Fibroblast of lung (primary cell): ENCODE measurements at regions not wholly inside any gene's neighbourhood (a gene's known extent, or its start where the extent isn't known, plus 50 kb on each side); places are given as distances from the start of the nearest gene placed in this dataset.
"Not testable (repeated sequence)": the region's sequence is repeated elsewhere in the genome, so short reads cannot be mapped to it uniquely, and the experiment has no call there.

Experiments used
- DNase-seq, 2 donors: peaks; one replicate each; pipeline versions ENCODE4 v3.0.0 to v3.0.0-alpha.2; 2010; ENCODE audit warnings: low read depth in 2 of 2
- H2AFZ ChIP-seq: 2 replicates; pipeline ENCODE4 v1.5.1; 2012; ENCODE audit warnings: low read length, control low read depth, inconsistent platforms
- H3K27ac ChIP-seq: 2 replicates; pipeline ENCODE4 v1.5.1; 2011; ENCODE audit warnings: low read length, control low read depth; ENCODE audit not compliant: insufficient read depth
- H3K27me3 ChIP-seq: 2 replicates; pipeline ENCODE4 v1.5.1; 2011; ENCODE audit warnings: mild to moderate bottlenecking, low read length; ENCODE audit not compliant: control insufficient read depth, insufficient read depth
- H3K36me3 ChIP-seq: 2 replicates; pipeline ENCODE4 v1.5.1; 2011; ENCODE audit warnings: low read length; ENCODE audit not compliant: control insufficient read depth, insufficient read depth
- H3K4me1 ChIP-seq: 2 replicates; pipeline ENCODE4 v1.5.1; 2011; ENCODE audit warnings: low read length; ENCODE audit not compliant: control insufficient read depth, insufficient read depth; ENCODE audit errors: extremely low read depth
- H3K4me2 ChIP-seq: 2 replicates; pipeline ENCODE4 v1.5.1; 2011; ENCODE audit warnings: low read length, control low read depth; ENCODE audit not compliant: insufficient read depth; ENCODE audit errors: extremely low read depth
- H3K4me3 ChIP-seq, 4 experiments: fragments of 200-600 bp in 1 of 4; sonication (generic) in 1 of 4; replicated peaks in 1 of 4; 2 replicates each; pipeline ENCODE4 v1.5.1; 2011 to 2016; ENCODE audit warnings: low read length in 4 of 4, low read depth in 3 of 4, mild to moderate bottlenecking in 3 of 4, control low read depth in 2 of 4, inconsistent platforms in 1 of 4, mixed read lengths in 1 of 4; ENCODE audit not compliant: insufficient read depth in 1 of 4; ENCODE audit errors: control extremely low read depth in 1 of 4
- H3K79me2 ChIP-seq: 2 replicates; pipeline ENCODE4 v1.5.1; 2012; ENCODE audit warnings: mild to moderate bottlenecking, low read length, inconsistent platforms; ENCODE audit not compliant: control insufficient read depth, insufficient read depth
- H3K9ac ChIP-seq: 2 replicates; pipeline ENCODE4 v1.5.1; 2011; ENCODE audit warnings: mild to moderate bottlenecking, low read length, control low read depth; ENCODE audit not compliant: insufficient read depth
- H3K9me3 ChIP-seq: 2 replicates; pipeline ENCODE4 v1.5.1; 2012; ENCODE audit warnings: low read depth, low read length; ENCODE audit not compliant: control insufficient read depth, insufficient read depth
- H4K20me1 ChIP-seq: 2 replicates; pipeline ENCODE4 v1.5.1; 2011; ENCODE audit warnings: low read length; ENCODE audit not compliant: control insufficient read depth, insufficient read depth; ENCODE audit errors: extremely low read depth
- EZH2 ChIP-seq: IDR thresholded peaks from 2 replicates; pipeline ENCODE4 v1.5.1; 2012; ENCODE audit warnings: low read length, control low read depth, mild to moderate bottlenecking; ENCODE audit errors: missing control alignments
- TF ChIP-seq, protein P1 (sequence below), 2 donors: IDR thresholded peaks in 1 of 2; conservative IDR thresholded peaks in 1 of 2; 1 replicate in 1 of 2; 2 replicates in 1 of 2; pipeline ENCODE4 v1.5.1; 2011 to 2012; ENCODE audit warnings: low read length in 2 of 2, control low read depth in 1 of 2, inconsistent platforms in 1 of 2, low read depth in 1 of 2, mild to moderate bottlenecking in 1 of 2

DNA sequence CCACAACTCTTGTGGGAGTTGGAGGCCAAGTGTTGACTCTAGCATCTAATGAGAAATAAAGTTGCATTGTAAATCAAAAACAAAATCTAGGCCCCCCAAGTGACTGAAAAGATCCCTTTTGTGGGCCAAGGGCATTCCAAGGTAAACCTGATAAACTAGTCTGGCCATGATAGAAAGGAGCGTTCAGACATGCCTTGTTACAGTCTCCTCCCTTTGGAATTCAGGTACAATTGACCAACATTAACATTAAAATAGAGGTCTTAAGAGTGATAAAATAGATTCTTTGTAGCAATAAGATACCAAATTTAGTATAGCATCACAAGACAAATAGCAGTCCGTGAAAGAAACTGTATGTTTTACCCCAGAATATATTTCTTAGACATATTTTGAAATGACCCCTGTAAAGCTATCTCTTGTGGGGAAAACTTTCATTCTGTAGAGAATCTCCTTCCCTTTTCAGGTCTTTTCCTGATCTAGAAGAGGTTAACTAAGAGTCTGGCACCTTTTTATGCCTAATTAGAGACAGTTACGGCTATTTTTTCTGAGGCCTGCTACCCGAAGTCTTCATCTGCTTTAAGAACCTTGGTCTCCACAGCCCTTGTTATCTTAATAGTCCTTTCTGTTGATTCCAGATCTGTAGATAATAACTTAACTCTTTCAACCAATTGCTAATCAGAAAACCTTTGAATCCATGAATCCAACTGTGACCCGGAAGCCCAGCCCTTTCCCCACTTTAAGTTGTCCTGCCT, 495.4 kb upstream of the MMS22L start:
- Histone ChIP-seq H3K79me2 (no peaks in the 10 kb centered on the region), H3K27ac (no peak overlapping the region), H3K4me3 (no peak overlapping the region), H3K9ac (no peak overlapping the region), H2AFZ (no peak overlapping the region), H3K36me3 (no peaks in the 10 kb centered on the region), H4K20me1 (no peaks in the 10 kb centered on the region), H3K27me3 (no peaks in the 10 kb centered on the region), H3K4me2 (no peak overlapping the region), H3K4me1 (no peaks in the 10 kb centered on the region), H3K9me3 (no peaks in the 10 kb centered on the region)
- no peak for DNase-seq
- TF ChIP-seq EZH2, result no peak
- TF ChIP-seq, protein P1, sequence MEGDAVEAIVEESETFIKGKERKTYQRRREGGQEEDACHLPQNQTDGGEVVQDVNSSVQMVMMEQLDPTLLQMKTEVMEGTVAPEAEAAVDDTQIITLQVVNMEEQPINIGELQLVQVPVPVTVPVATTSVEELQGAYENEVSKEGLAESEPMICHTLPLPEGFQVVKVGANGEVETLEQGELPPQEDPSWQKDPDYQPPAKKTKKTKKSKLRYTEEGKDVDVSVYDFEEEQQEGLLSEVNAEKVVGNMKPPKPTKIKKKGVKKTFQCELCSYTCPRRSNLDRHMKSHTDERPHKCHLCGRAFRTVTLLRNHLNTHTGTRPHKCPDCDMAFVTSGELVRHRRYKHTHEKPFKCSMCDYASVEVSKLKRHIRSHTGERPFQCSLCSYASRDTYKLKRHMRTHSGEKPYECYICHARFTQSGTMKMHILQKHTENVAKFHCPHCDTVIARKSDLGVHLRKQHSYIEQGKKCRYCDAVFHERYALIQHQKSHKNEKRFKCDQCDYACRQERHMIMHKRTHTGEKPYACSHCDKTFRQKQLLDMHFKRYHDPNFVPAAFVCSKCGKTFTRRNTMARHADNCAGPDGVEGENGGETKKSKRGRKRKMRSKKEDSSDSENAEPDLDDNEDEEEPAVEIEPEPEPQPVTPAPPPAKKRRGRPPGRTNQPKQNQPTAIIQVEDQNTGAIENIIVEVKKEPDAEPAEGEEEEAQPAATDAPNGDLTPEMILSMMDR (conservative IDR thresholded peaks at IDR 0.05 in 1 of 2, IDR thresholded peaks at IDR 0.05 in 1 of 2; ENCODE audit: low read depth in 1 of 2, low read length in 2 of 2), result no peak

DNA sequence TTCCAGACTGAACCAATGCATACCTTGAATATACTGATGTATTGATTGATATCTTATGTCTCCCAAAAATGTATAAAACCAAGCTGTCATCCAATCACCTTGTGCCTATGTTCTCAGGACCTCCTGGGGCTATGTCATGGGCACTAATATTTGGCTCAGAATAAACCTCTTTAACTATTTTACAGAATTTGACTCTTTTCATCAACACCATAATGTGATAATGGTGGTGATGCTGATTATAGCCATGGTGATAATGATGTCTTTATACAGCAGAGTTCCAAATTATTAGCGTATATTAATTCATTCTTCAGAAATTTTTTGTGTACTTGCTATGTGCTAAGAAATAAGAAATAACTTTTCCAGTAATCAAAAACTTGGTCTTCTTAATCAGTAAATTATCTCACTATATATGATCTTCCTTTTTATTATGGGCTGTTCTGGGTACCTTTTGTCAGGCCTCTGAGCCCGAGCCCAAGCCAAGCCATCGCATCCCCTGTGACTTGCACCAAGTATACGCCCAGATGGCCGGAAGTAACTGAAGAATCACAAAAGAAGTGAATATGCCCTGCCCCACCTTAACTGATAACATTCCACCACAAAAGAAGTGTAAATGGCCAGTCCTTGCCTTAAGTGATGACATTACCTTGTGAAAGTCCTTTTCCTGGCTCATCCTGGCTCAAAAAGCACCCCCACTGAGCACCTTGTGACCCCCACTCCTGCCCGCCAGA, 496.2 kb upstream of the MMS22L start:
- not testable (repeated sequence) for H3K27me3 ChIP-seq, H3K79me2 ChIP-seq, H3K4me2 ChIP-seq, H3K4me3 ChIP-seq, H3K9ac ChIP-seq, H3K9me3 ChIP-seq, DNase-seq, H3K4me1 ChIP-seq, H2AFZ ChIP-seq, H4K20me1 ChIP-seq, H3K27ac ChIP-seq, H3K36me3 ChIP-seq

DNA sequence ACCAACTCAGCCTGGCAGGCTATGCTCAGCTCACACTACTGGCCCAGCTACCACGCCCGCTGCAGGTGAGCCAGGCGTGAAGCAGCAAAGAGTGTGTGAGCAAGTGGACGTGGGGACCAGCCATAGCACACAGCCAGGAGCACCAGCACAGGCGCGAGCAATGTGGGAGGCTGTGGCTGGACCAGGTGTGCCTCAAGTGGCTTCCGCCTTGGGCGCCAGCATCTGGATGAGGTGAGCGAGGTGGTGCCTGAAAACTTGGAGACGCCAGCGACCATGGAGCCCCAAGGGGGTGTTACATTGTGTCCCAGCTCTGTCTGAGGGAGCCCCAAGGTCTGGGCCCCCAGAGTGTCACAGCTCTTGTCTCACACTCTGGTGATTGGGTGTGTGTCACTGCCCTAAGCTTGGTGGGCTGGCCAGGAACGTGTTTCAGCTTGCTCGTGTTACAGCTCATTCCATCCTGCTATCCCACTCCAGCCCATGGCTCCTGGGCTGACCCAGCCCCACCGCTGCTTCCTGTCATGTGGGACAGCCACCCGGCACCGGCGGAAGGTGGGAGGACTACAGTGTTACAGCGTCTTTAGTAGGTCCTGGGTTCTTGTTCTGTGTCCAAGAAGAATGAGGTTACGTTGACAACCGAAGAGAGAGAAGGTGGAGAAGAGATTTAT, 508.0 kb upstream of the MMS22L start:
- H3K9ac ChIP-seq, result no peak overlapping the region
- H3K79me2 ChIP-seq, result no peaks in the 10 kb centered on the region
- H3K4me1 ChIP-seq, result no peaks in the 10 kb centered on the region
- TF ChIP-seq EZH2, result no peak
- TF ChIP-seq, protein P1 (conservative IDR thresholded peaks at IDR 0.05 in 1 of 2, IDR thresholded peaks at IDR 0.05 in 1 of 2; ENCODE audit: low read depth in 1 of 2, low read length in 2 of 2), result no peak
- no peaks in the 10 kb centered on the region for H3K9me3 ChIP-seq
- no peak overlapping the region for H2AFZ ChIP-seq
- H3K4me2 ChIP-seq, result no peak overlapping the region
- DNase-seq, result no peak
- no peaks in the 10 kb centered on the region for H3K27me3 ChIP-seq
- no peak overlapping the region for H3K27ac ChIP-seq
- H3K4me3 ChIP-seq, result no peak overlapping the region
- H3K36me3 ChIP-seq, result no peaks in the 10 kb centered on the region
- no peaks in the 10 kb centered on the region for H4K20me1 ChIP-seq
